SK-N-SH treated with all-trans-retinoic acid at 6 μM for 48 hours (cell line): ENCODE measurements at regions not wholly inside any gene's neighbourhood (a gene's known extent, or its start where the extent isn't known, plus 50 kb on each side); places are given as distances from the start of the nearest gene placed in this dataset.

Source experiments
- ARNTL ChIP-seq: fragments of 450-650 bp; formaldehyde crosslinking; IDR thresholded peaks from 2 replicates; pipeline ENCODE4 v1.5.0; 2020; ENCODE audit warnings: low read depth, mild to moderate bottlenecking, moderate library complexity, borderline replicate concordance
- ESRRG ChIP-seq: fragments of 250-450 bp; sonication (Bioruptor Pico); IDR thresholded peaks from 2 replicates; pipeline ENCODE4 v1.6.1; 2021; ENCODE audit warnings: mild to moderate bottlenecking
- PPARA ChIP-seq: fragments of 250-450 bp; sonication (Bioruptor Pico); IDR thresholded peaks from 2 replicates; pipeline ENCODE4 v1.5.0; 2020; ENCODE audit warnings: mild to moderate bottlenecking, borderline replicate concordance
- ZFP30 ChIP-seq: fragments of 450-650 bp; formaldehyde crosslinking; IDR thresholded peaks from 2 replicates; pipeline ENCODE4 v1.5.0; 2022; ENCODE audit warnings: mild to moderate bottlenecking, moderate library complexity
- TF ChIP-seq, protein P1 (sequence below): fragments of 250-450 bp; sonication (Bioruptor Pico); IDR thresholded peaks from 2 replicates; pipeline ENCODE4 v1.8.0; 2020; ENCODE audit warnings: mild to moderate bottlenecking, moderate library complexity, borderline replicate concordance
- TF ChIP-seq, protein P2 (sequence below): fragments of 250-450 bp; sonication (Bioruptor Pico); IDR thresholded peaks from 2 replicates; pipeline ENCODE4 v1.5.1; 2020; ENCODE audit warnings: low read depth, mild to moderate bottlenecking, moderate library complexity
- TF ChIP-seq, protein P3 (sequence below): fragments of 250-450 bp; sonication (Bioruptor Pico); IDR thresholded peaks from 2 replicates; pipeline ENCODE4 v1.5.1; 2021; ENCODE audit warnings: mild to moderate bottlenecking, moderate library complexity

DNA sequence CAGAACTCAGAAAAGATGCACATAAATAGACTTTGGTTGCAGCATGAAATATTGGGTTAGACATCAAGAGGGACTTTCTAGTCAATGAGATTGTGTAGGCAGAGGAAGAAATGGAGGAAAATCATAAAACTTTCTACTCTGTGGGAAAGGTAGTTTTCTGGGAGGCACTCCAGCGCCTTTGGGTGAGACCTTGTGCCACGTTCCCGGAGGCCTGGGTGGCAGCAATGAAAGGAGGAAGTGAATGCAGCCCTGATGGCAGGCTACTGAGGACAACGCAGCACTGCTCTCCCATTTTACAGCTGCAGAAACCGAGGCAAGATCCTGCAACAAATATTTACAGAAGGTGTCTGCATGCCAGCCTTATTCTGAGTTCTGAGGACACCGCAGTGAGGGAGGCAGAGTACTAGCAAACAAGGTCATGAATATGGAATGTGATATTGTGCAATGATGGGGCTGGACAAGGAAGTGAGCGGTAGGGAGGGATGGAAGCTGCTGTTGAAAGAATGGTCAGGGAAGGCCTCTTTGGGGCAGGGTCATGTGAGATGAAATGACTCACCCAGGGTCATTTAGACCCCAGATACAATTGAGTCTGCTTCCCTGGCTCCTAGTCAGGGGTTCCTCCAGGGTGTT lies 159.1 kb downstream of the TFAP2C start:
- TF ChIP-seq, protein P1, sequence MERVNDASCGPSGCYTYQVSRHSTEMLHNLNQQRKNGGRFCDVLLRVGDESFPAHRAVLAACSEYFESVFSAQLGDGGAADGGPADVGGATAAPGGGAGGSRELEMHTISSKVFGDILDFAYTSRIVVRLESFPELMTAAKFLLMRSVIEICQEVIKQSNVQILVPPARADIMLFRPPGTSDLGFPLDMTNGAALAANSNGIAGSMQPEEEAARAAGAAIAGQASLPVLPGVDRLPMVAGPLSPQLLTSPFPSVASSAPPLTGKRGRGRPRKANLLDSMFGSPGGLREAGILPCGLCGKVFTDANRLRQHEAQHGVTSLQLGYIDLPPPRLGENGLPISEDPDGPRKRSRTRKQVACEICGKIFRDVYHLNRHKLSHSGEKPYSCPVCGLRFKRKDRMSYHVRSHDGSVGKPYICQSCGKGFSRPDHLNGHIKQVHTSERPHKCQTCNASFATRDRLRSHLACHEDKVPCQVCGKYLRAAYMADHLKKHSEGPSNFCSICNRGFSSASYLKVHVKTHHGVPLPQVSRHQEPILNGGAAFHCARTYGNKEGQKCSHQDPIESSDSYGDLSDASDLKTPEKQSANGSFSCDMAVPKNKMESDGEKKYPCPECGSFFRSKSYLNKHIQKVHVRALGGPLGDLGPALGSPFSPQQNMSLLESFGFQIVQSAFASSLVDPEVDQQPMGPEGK (CRISPR knock-in tag) = no peak
- TF ChIP-seq ARNTL (CRISPR knock-in tag) (no peak), ESRRG (no peak), PPARA (CRISPR knock-in tag) (no peak), ZFP30 (no peak)
- TF ChIP-seq, protein P2, sequence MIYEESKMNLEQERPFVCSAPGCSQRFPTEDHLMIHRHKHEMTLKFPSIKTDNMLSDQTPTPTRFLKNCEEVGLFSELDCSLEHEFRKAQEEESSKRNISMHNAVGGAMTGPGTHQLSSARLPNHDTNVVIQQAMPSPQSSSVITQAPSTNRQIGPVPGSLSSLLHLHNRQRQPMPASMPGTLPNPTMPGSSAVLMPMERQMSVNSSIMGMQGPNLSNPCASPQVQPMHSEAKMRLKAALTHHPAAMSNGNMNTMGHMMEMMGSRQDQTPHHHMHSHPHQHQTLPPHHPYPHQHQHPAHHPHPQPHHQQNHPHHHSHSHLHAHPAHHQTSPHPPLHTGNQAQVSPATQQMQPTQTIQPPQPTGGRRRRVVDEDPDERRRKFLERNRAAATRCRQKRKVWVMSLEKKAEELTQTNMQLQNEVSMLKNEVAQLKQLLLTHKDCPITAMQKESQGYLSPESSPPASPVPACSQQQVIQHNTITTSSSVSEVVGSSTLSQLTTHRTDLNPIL (CRISPR knock-in tag) = no peak
- TF ChIP-seq, protein P3, sequence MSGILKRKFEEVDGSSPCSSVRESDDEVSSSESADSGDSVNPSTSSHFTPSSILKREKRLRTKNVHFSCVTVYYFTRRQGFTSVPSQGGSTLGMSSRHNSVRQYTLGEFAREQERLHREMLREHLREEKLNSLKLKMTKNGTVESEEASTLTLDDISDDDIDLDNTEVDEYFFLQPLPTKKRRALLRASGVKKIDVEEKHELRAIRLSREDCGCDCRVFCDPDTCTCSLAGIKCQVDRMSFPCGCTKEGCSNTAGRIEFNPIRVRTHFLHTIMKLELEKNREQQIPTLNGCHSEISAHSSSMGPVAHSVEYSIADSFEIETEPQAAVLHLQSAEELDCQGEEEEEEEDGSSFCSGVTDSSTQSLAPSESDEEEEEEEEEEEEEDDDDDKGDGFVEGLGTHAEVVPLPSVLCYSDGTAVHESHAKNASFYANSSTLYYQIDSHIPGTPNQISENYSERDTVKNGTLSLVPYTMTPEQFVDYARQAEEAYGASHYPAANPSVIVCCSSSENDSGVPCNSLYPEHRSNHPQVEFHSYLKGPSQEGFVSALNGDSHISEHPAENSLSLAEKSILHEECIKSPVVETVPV (CRISPR knock-in tag) = no peak
